Retinal pigment epithelial cell (primary cell): ENCODE measurements at regions not wholly inside any gene's neighbourhood (a gene's known extent, or its start where the extent isn't known, plus 50 kb on each side); places are given as distances from the start of the nearest gene placed in this dataset.

Experiments used
- DNase-seq: peaks from one replicate; pipeline ENCODE4 v3.0.0-alpha.2; 2010; ENCODE audit warnings: low read depth
- H3K4me3 ChIP-seq: 2 replicates; pipeline ENCODE4 v1.5.1; 2011; ENCODE audit warnings: mild to moderate bottlenecking, low read length, control low read depth, moderate library complexity
- TF ChIP-seq, protein P1 (sequence below): conservative IDR thresholded peaks from 2 replicates; pipeline ENCODE4 v1.5.1; 2011; ENCODE audit warnings: low read depth, low read length, control low read depth, inconsistent platforms

DNA sequence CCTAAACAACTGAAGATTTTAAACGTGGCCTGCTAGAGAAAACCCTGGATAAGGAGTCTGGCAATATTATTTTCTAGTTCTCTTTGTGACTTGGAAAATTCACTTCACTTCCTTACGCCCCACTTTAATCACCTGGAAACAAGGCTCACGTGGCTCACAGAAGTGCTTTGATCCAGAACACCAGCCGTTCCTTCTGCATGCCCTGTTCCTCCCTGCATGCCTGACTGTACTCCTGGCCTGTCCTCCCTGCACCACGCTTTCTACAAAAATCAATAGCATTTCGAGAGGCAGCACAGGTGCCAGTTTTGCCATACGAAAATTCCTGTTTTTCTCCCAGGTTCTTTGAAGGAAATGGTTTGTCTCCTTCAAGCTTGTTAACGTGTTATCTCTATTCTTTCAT, 474.2 kb upstream of the RGMA start:
- no peak overlapping the region for H3K4me3 ChIP-seq
- TF ChIP-seq, protein P1, sequence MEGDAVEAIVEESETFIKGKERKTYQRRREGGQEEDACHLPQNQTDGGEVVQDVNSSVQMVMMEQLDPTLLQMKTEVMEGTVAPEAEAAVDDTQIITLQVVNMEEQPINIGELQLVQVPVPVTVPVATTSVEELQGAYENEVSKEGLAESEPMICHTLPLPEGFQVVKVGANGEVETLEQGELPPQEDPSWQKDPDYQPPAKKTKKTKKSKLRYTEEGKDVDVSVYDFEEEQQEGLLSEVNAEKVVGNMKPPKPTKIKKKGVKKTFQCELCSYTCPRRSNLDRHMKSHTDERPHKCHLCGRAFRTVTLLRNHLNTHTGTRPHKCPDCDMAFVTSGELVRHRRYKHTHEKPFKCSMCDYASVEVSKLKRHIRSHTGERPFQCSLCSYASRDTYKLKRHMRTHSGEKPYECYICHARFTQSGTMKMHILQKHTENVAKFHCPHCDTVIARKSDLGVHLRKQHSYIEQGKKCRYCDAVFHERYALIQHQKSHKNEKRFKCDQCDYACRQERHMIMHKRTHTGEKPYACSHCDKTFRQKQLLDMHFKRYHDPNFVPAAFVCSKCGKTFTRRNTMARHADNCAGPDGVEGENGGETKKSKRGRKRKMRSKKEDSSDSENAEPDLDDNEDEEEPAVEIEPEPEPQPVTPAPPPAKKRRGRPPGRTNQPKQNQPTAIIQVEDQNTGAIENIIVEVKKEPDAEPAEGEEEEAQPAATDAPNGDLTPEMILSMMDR, result no peak
- no peak for DNase-seq

DNA sequence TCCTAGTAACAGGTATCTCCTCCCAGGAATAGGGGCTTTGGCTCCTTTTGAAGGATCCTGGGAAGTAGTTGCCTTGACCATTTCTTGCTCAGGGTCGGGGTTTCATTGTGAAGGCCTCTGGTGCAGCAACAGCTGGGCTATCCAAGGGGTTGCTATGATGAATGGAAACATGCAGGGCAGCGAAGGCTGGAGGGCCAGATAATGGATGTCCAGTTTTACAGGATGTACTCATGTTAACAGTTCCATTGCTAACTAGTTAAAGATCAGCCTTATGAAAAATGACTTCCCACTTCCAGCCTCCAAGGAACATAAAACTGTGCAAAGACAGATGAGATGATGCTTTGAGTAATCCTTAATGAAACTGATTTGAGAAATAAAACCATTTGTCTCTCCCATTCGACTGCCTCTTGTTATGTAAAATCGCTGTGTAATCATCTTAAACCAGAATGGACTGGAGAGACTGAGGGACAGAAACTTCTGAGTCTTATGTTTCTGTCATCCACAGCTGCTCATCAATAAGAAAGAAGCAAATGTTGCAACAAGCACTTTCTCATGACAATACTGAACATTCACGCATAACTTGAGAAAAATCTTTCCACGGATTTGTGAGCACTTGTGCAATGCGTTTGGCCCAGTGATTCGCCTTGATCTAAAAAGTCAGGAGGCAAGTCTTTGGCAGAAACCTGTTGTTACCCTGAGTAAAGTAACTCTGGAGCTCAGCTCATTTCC, 473.5 kb upstream of the RGMA start:
- H3K4me3 ChIP-seq, result no peak overlapping the region
- TF ChIP-seq, protein P1, result no peak
- DNase-seq, result no peak

DNA sequence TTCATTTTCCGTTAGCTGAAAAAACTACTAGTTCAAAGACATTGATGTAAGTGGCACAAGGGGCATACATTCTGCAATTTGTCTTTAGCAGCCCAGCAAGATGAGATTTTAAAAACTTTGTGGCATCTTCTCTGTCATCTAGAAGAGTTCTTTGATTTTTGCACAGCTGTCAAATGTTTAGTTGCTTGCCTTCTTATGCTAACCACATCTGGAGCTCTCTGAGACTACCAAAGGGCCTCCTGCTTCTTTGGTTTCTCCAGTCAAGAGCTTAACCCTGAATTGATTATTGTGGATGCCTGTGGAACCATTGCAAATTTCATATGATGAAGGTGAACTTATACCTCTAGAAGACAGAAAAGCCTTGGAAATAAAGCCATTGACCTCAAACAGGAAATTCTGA, 468.7 kb upstream of the RGMA start:
- no peak overlapping the region for H3K4me3 ChIP-seq
- TF ChIP-seq, protein P1, result no peak
- no peak for DNase-seq

GRCh38 chr15:93553167-93553935, 464.3 kb upstream of the RGMA start:
- TF ChIP-seq, protein P1, result no peak
- no peak for DNase-seq
- H3K4me3 ChIP-seq, result no peak overlapping the region

GRCh38 chr15:93543093-93543492, 454.1 kb upstream of the RGMA start:
- DNase-seq, result no peak
- TF ChIP-seq, protein P1, result no peak
- no peak overlapping the region for H3K4me3 ChIP-seq

DNA sequence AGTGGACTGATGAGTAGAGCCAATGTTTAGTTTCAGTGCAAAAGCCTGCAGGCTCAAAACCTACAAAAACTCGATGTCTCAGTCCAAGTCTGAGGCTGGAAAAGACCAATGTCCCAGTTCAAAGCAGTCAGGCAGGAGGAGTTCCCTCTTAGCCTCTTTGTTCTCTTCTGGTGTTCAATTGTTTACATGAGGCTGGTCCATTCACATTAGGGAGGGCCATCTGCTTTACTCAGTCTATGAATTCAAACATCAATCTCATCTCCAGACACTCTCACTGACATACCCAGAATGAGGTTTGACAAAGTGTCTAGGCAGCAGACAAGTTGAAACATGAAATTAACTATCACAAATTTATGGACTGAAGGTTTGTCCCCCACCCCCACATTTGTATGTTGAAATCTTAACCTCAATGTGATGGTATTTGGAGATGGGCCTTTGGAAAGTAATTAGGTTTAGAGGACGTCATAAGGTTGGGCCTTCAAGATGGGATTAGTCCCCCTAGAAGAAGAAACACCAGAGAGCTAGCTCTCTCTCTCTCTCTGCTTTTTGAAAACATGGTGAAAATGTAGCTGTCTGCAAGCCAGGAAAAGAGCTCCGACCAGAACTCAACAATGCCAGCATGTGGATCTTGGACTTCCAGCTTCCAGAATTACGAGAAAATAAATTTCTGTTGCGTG, 438.5 kb upstream of the RGMA start:
- TF ChIP-seq, protein P1, result no peak
- DNase-seq, result no peak

More for the DNA sequence above, 438.5 kb upstream of the RGMA start:
- H3K4me3 ChIP-seq, result no peak overlapping the region
